SKM-1 (cell line): ENCODE measurements at regions not wholly inside any gene's neighbourhood (a gene's known extent, or its start where the extent isn't known, plus 50 kb on each side); places are given as distances from the start of the nearest gene placed in this dataset.

Source experiments
- DNase-seq: peaks from one replicate; lab custom pipeline; 2025; ENCODE audit not compliant: unreplicated experiment; lab: John Stamatoyannopoulos, UW

DNA sequence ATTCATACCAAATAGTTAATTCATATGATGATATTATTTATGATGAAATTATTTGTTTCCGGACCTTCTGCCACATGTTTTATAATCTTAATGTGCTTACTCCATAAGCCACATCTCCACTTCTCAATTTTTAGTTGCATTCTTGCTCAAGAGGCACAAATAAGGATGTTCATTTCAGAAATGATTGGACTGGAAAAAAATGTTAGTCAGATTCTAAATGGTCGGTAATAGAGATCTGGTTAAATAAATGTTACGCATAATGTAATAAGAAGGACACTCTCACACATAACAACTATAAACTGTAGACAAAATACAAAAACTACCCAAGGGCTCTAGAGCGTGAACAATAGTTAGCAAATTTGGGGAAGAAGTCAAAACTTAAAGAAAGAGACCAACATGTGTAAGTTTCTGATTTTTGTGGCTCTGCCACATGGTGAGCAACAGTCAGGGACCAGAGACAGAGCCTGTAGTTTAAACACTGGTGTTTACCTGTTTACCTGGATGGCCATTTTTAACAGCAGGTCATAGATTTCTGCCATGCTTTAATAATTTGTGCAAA, 554.3 kb upstream of the CLINT1 start:
- no peak for DNase-seq

GRCh38 chr5:158410976-158411375, 552.0 kb upstream of the CLINT1 start:
- no peak for DNase-seq

DNA sequence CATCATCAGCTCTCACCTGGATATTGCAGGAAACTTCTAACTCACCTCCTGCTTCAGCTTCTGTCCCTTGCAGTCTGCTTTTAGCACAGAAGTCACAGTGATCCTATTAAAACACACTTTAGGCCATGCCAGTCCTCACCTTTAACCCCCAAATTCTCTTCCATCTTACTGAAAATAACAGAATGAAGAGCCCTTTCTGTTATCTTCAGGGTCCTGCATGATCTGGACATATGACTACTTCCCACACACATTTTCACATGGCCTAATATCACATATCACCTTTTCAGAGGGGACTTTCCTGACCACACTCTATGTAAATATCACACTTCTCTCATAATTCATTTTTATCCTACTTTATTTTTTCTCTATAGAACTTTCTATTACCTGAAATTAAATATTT, 550.6 kb upstream of the CLINT1 start:
- DNase-seq, result no peak

- DNase-seq, result no peak
These were observed 548.9 kb upstream of the CLINT1 start for GRCh38 chr5:158407824-158408195.

DNA sequence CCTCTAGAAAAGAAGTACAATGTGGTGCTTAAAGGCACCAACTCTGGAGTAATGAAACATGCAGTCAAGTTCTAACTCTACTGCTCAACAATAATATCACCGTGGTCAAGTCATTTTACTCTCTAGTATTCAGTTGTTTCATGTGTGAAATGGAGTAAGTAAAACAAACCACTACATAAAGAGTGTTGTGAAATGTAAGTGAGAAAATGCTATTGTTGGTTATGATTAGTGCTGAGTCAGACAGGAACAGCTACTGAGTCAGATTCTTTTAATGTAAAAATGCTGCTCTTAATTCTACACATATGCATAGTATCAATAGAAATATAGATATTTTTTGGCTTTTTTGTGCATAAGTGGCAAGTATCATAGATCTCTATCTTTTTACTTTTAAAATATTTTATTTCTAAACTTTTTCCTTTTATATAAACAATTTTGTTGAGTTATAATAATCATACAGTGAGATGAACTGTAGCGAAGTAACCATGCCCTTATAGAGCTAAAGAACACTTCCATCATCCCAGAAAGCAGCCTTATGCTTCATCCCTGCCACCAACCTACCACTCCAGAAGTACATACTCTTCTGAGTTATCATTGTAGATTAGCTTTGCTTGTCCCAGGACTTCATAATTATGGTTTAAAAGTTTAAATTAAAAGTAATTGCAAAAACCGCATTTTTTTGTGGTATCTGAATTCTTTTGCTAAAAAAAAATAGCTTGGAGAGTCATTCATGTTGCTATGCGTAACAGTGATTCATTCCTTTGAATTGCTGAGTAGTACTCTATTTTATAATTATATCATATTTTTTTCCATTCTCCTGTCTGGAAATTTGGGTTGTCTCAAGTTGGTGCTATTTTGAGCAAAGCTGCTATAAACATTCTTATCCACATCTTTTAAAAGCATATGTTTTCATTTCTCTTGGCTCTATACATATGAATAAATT, 548.2 kb upstream of the CLINT1 start:
- no peak for DNase-seq

- no peak for DNase-seq
These were observed 539.6 kb upstream of the CLINT1 start for GRCh38 chr5:158398360-158399201.

GRCh38 chr5:158397278-158397677, 538.3 kb upstream of the CLINT1 start:
- no peak for DNase-seq

GRCh38 chr5:158394102-158394501, 535.2 kb upstream of the CLINT1 start:
- DNase-seq, result no peak

GRCh38 chr5:158393457-158393856, 534.5 kb upstream of the CLINT1 start:
- no peak for DNase-seq

- DNase-seq, result no peak
These were observed 533.8 kb upstream of the CLINT1 start for GRCh38 chr5:158392753-158393152.

DNA sequence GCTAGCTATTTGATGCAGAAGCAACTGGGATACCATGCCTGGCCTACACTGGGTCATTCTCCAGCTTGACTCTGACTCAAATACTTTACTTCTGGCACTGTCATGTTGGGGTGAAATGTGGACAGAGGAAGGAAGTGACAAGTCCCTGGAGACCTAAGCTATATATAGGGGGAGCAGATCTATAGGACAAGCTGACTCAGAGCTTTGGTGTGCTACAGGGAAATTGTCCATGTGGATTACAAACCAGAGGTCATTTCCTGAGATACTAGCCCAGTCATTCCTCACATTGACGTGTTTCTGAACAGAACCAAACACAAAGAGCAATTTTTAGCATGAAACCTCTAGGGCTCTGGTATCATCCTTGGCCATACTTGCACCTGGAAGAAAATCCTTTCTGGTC, 531.6 kb upstream of the CLINT1 start:
- DNase-seq, result no peak

GRCh38 chr5:158389786-158390185, 530.8 kb upstream of the CLINT1 start:
- DNase-seq, result no peak

- no peak for DNase-seq
These were observed 529.1 kb upstream of the CLINT1 start for GRCh38 chr5:158388021-158388420.

DNA sequence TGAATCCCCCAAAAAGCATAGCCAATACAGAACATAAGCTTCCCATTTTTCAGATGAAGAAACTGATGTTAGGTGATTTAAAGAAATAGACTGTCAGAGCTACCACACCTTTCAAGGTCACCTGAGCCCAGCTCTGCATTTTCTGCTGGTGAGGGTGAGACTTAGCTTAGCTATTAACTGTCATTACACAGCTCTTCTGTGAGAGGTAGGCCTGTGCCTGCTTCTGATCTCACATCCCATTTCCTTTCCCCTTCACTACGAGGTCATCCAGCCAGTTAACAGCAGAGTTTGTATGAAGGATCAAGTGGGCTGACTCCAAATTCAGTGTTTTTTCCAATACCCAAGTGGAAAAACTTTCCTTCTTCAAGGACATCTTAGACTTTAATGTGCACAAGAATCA, 528.6 kb upstream of the CLINT1 start:
- DNase-seq, result no peak

DNA sequence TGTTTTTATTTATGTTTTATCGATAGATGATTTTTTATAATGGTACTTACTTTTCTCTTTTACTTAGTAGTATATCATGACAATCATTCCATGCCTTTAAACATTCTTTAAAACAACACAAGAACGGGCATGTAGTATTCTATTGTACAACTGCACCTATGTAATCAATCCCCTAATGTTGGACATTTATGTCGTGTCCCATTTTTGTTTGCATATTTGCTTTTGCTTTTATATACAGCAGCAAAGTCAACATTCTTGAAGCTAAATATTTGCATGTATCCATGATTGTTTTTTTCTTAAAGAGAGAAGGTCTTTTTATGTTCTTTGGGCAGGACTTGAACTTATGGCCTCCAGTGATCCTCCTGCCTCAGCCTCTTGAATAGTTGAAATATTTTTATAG, 527.0 kb upstream of the CLINT1 start:
- no peak for DNase-seq

GRCh38 chr5:158384535-158385481, 525.9 kb upstream of the CLINT1 start:
- no peak for DNase-seq

- no peak for DNase-seq
These were observed 524.5 kb upstream of the CLINT1 start for GRCh38 chr5:158383486-158383885.

GRCh38 chr5:158382473-158382872, 523.5 kb upstream of the CLINT1 start:
- no peak for DNase-seq

DNA sequence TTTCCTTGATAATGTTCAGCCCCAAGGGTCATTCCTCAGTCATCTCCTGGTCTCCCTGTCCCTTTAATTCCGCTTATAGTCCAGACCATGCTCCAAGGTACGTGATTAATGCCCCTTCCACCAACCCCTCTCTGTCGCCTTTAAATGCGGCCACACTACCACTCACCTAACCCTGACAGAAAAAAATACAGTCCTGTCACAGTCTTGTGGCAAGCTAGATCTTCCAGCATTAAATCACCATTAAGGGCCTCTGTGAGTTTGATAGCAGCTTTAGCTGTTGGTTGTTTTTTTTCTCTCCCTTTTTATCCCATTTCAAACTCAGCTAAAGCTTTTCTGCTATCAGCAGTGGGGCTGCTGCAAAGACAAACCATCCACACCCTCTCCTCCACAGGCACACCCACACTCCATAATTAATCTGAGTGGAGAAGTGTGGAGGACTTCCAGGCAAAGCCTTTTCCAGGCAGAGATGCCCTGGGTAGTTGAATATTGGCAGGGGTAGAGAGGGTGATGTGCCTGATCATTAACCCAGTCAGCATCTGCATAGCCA, 522.7 kb upstream of the CLINT1 start:
- no peak for DNase-seq

DNA sequence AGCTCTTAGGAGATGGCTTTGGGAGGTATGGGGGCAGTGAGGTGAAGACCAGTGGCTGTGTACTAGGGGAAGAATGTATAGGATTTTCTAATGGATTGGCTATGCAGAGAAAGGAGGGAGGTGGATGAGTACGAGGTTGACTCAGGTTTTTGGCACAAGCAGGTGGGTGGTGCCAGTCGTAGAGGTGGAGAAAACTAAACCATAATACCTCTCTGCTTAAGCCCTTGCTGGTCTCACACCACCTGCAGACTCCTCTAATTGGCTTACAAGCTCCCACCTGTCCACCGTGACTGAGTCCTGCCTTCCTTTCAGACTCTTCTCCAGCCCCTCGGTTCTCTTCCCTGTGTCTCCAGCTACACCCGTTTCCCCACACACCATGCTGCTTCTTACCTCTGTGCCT, 521.7 kb upstream of the CLINT1 start:
- no peak for DNase-seq
